SK-N-SH treated with all-trans-retinoic acid at 6 μM for 48 hours (cell line): ENCODE measurements at regions not wholly inside any gene's neighbourhood (a gene's known extent, or its start where the extent isn't known, plus 50 kb on each side); places are given as distances from the start of the nearest gene placed in this dataset.

Experiments
- ESRRG ChIP-seq: fragments of 250-450 bp; sonication (Bioruptor Pico); IDR thresholded peaks from 2 replicates; pipeline ENCODE4 v1.6.1; 2021; ENCODE audit warnings: mild to moderate bottlenecking
- RARB ChIP-seq: fragments of 250-450 bp; sonication (Bioruptor Pico); IDR thresholded peaks from 2 replicates; pipeline ENCODE4 v1.8.0; 2021; ENCODE audit warnings: mild to moderate bottlenecking, moderate library complexity
- TOX ChIP-seq: fragments of 250-450 bp; sonication (Bioruptor Pico); IDR thresholded peaks from 2 replicates; pipeline ENCODE4 v1.8.0; 2021; ENCODE audit warnings: mild to moderate bottlenecking, moderate library complexity, borderline replicate concordance
- ZNF565 ChIP-seq: fragments of 450-650 bp; formaldehyde crosslinking; conservative IDR thresholded peaks from 2 replicates; pipeline ENCODE4 v1.5.0; 2020; ENCODE audit warnings: low read depth, mild to moderate bottlenecking, moderate library complexity
- ZNF8 ChIP-seq: fragments of 450-650 bp; formaldehyde crosslinking; IDR thresholded peaks from 2 replicates; pipeline ENCODE4 v1.5.0; 2020; ENCODE audit warnings: mild to moderate bottlenecking, moderate library complexity
- TF ChIP-seq, protein P1 (sequence below): fragments of 250-450 bp; sonication (Bioruptor Pico); IDR thresholded peaks from 2 replicates; pipeline ENCODE4 v1.8.0; 2020; ENCODE audit warnings: mild to moderate bottlenecking, moderate library complexity, borderline replicate concordance
- TF ChIP-seq, protein P2 (sequence below): fragments of 250-450 bp; sonication (Bioruptor Pico); IDR thresholded peaks from 2 replicates; pipeline ENCODE4 v1.5.1; 2020; ENCODE audit warnings: low read depth, mild to moderate bottlenecking, moderate library complexity
- TF ChIP-seq, protein P3 (sequence below): fragments of 250-450 bp; sonication (Bioruptor Pico); IDR thresholded peaks from 2 replicates; pipeline ENCODE4 v1.8.0; 2021; ENCODE audit warnings: low read depth, mild to moderate bottlenecking, moderate library complexity, borderline replicate concordance

DNA sequence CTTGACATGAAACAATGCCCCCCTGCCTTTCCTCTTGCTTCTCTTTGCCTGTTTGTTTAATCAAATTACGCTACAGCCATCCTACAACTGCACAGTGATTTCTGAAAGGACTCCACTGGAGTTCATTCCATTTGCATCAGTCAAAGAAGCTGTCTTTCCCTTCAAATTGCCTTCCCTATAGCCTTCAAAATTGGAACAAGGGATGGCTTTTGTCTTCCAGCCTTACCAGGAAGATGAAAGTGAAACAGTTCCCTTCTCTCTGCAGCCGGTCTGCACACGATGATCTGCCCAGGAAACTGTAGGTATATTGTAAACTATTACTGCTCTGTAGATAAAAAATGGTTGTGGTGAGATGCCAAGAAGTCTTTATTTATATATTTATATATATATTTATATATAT is 65.6 kb upstream of the ETS2 start:
- no peak for TF ChIP-seq ZNF8 (CRISPR knock-in tag)
- TF ChIP-seq, protein P1, sequence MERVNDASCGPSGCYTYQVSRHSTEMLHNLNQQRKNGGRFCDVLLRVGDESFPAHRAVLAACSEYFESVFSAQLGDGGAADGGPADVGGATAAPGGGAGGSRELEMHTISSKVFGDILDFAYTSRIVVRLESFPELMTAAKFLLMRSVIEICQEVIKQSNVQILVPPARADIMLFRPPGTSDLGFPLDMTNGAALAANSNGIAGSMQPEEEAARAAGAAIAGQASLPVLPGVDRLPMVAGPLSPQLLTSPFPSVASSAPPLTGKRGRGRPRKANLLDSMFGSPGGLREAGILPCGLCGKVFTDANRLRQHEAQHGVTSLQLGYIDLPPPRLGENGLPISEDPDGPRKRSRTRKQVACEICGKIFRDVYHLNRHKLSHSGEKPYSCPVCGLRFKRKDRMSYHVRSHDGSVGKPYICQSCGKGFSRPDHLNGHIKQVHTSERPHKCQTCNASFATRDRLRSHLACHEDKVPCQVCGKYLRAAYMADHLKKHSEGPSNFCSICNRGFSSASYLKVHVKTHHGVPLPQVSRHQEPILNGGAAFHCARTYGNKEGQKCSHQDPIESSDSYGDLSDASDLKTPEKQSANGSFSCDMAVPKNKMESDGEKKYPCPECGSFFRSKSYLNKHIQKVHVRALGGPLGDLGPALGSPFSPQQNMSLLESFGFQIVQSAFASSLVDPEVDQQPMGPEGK (CRISPR knock-in tag) = no peak
- no peak for TF ChIP-seq ZNF565 (CRISPR knock-in tag)
- no peak for TF ChIP-seq TOX (CRISPR knock-in tag)
- TF ChIP-seq, protein P2, sequence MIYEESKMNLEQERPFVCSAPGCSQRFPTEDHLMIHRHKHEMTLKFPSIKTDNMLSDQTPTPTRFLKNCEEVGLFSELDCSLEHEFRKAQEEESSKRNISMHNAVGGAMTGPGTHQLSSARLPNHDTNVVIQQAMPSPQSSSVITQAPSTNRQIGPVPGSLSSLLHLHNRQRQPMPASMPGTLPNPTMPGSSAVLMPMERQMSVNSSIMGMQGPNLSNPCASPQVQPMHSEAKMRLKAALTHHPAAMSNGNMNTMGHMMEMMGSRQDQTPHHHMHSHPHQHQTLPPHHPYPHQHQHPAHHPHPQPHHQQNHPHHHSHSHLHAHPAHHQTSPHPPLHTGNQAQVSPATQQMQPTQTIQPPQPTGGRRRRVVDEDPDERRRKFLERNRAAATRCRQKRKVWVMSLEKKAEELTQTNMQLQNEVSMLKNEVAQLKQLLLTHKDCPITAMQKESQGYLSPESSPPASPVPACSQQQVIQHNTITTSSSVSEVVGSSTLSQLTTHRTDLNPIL = no peak
- TF ChIP-seq ESRRG (CRISPR knock-in tag) = no peak
- TF ChIP-seq, protein P3, sequence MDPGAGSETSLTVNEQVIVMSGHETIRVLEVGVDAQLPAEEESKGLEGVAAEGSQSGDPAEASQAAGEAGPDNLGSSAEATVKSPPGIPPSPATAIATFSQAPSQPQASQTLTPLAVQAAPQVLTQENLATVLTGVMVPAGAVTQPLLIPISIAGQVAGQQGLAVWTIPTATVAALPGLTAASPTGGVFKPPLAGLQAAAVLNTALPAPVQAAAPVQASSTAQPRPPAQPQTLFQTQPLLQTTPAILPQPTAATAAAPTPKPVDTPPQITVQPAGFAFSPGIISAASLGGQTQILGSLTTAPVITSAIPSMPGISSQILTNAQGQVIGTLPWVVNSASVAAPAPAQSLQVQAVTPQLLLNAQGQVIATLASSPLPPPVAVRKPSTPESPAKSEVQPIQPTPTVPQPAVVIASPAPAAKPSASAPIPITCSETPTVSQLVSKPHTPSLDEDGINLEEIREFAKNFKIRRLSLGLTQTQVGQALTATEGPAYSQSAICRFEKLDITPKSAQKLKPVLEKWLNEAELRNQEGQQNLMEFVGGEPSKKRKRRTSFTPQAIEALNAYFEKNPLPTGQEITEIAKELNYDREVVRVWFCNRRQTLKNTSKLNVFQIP (CRISPR knock-in tag) = no peak
- no peak for TF ChIP-seq RARB (CRISPR knock-in tag)
